ENCODE measurements at regions not wholly inside any gene's neighbourhood (a gene's known extent, or its start where the extent isn't known, plus 50 kb on each side); places are given as distances from the start of the nearest gene placed in this dataset.

- Histone ChIP-seq H3K27ac (no peak overlapping the region), H3K9me3 (replicated peaks in 1 of 3) (no peaks in the 10 kb centered on the region), H3K4me3 (no peak overlapping the region), H3K27me3 (no peaks in the 10 kb centered on the region), H3K36me3 (replicated peaks in 1 of 2) (no peaks in the 10 kb centered on the region), H3K4me1 (replicated peaks in 1 of 2) (no peaks in the 10 kb centered on the region)
- TF ChIP-seq CTCF (IDR thresholded peaks at IDR 0.05) (no peak), POLR2A (IDR thresholded peaks at IDR 0.05) (no peak)
- intact Hi-C loops (cut with DNase I) = no loop called here
- no peak for DNase-seq
- 46 to 60% (median 48%) methylated on average over 3 of the region's 3 CpGs for WGBS, 4 donors
These were observed 143.6 kb upstream of the TRPC6 start for GRCh38 chr11:101727451-101727850.

- Histone ChIP-seq H3K4me1 (replicated peaks in 1 of 2) (no peaks in the 10 kb centered on the region), H3K4me3 (no peak overlapping the region), H3K27ac (peak overlapping the region in 1 of 5 donors; percentile 4), H3K9me3 (replicated peaks in 1 of 3) (no peaks in the 10 kb centered on the region), H3K36me3 (replicated peaks in 1 of 2) (no peaks in the 10 kb centered on the region), H3K27me3 (no peaks in the 10 kb centered on the region)
- intact Hi-C loops (cut with DNase I) = no loop called here
- TF ChIP-seq CTCF (IDR thresholded peaks at IDR 0.05) (no peak), POLR2A (IDR thresholded peaks at IDR 0.05) (no peak)
- DNase-seq = no peak
- WGBS, 4 donors = 13 to 69% (median 65%) methylated on average over 1 of the region's 1 CpG
These were observed 143.2 kb upstream of the TRPC6 start for GRCh38 chr11:101726988-101727387.

GRCh38 chr11:101723371-101723770 is 139.6 kb upstream of the TRPC6 start:
- Histone ChIP-seq H3K27me3 (no peaks in the 10 kb centered on the region), H3K9me3 (replicated peaks in 1 of 3) (no peaks in the 10 kb centered on the region), H3K27ac (no peak overlapping the region), H3K36me3 (replicated peaks in 1 of 2) (no peaks in the 10 kb centered on the region), H3K4me1 (replicated peaks in 1 of 2) (no peaks in the 10 kb centered on the region), H3K4me3 (no peak overlapping the region)
- DNase-seq = no peak
- WGBS, 4 donors = 85 to 93% (median 89%) methylated on average over 1 of the region's 1 CpG
- TF ChIP-seq CTCF (IDR thresholded peaks at IDR 0.05) = no peak
- TF ChIP-seq POLR2A (IDR thresholded peaks at IDR 0.05) = no peak
- intact Hi-C loops (cut with DNase I) = no loop called here

GRCh38 chr11:101721270-101721669 is 137.5 kb upstream of the TRPC6 start:
- Histone ChIP-seq H3K9me3 (replicated peaks in 1 of 3) (no peaks in the 10 kb centered on the region), H3K27ac (no peak overlapping the region), H3K4me1 (replicated peaks in 1 of 2) (no peaks in the 10 kb centered on the region), H3K36me3 (replicated peaks in 1 of 2) (no peaks in the 10 kb centered on the region), H3K27me3 (no peaks in the 10 kb centered on the region), H3K4me3 (no peak overlapping the region)
- 37 to 47% (median 45%) methylated on average over 5 of the region's 5 CpGs for WGBS, 4 donors
- intact Hi-C loops (cut with DNase I) = no loop called here
- no peak for TF ChIP-seq POLR2A (IDR thresholded peaks at IDR 0.05)
- TF ChIP-seq CTCF (IDR thresholded peaks at IDR 0.05) = no peak
- DNase-seq = peak in 5 of 7 donors; percentile 20 to 53 (median 31)
